ENCODE measurements at regions not wholly inside any gene's neighbourhood (a gene's known extent, or its start where the extent isn't known, plus 50 kb on each side); places are given as distances from the start of the nearest gene placed in this dataset.
A peak's percentile ranks its signal among the peaks of the same experiment; 100 is the strongest.

DNA sequence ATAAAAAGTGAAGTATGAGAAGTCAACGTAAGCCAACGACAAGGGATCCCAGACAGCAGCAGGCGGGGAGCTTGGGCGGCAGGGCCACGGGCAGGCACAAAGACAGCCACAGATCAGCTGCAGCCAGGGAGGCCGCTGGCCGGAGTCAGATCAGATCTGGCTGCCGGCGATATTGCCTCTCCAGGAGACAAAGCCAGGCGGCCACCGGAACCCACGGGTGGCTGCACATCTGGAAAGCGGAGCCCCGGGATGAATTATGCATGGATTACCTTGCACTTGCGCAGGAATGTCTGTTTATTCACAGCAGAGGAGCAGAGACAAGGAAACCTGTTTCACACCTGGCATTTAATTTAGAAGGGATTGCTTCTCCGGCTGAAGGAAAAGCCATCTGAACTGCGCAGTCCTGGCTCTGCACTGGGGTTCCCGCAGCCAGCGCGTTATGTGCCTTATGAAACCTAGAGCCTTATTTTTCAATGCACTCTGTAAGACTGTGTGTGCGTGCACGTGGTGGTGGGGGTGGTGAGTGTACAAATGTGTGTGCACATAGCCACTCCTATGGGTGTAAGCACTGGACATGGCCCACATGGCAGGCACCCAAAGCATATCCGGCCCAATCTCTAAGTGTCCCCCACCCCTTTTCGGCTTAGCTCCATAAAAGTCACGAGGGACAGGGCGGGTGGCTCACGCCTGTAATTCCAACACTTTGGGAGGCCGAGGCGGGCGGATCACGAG, 427.8 kb upstream of the MCTP2 start:
- Histone ChIP-seq H3K27ac (no peak overlapping the region), H3K4me2 (ENCODE audit: unreplicated experiment) (no peak overlapping the region), H3K9me3 (ENCODE audit: low read depth) (no peaks in the 10 kb centered on the region), H3K4me3 (no peak overlapping the region), H2AFZ (no peak overlapping the region), H3K27me3 (replicated peaks; ENCODE audit: insufficient read depth) (no peaks in the 10 kb centered on the region), H3K9me2 (ENCODE audit: insufficient read depth) (no peaks in the 10 kb centered on the region), H3F3A (ENCODE audit: insufficient read depth) (no peaks in the 10 kb centered on the region), H3K9ac (no peak overlapping the region), H3K36me3 (ENCODE audit: low read depth) (no peaks in the 10 kb centered on the region), H3K79me2 (ENCODE audit: insufficient read depth) (no peaks in the 10 kb centered on the region), H4K20me1 (ENCODE audit: insufficient read depth) (no peaks in the 10 kb centered on the region), H3K4me1 (ENCODE audit: insufficient read depth) (no peaks in the 10 kb centered on the region)
- no peak for TF ChIP-seq EZH2phosphoT487 (IDR thresholded peaks at IDR 0.05; ENCODE audit: insufficient read depth, low read depth)
- in situ Hi-C loops (cut with MboI) = no loop called here
- 33 to 43% methylated on average over 31 of the region's 31 CpGs for WGBS, 2 experiments (ENCODE audit: low coverage in 1 of 2, low lambda C conversion rate in 2 of 2, missing lambda C conversion rate in 2 of 2)
- DNase-seq = peak; percentile 3

DNA sequence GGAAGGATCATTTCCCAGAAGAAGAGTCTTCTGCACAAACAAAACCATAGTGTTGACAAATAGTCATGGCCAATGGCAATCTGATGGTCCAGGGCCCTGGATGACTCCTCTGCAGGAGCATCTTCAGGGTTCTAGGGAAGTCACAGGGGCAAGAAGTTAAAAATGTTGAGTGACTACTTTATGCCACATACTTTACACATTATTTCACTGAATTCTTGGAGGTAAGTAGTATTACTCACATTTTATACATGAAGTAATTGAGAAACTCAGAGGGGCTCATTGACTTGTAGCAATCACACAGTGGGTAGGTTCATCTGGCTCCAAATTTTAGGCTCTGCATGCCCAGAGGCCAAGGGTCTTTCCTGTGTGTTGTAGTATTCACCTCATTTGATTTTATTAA, 430.2 kb upstream of the MCTP2 start:
- DNase-seq = peak; percentile 26
- in situ Hi-C loops (cut with MboI) = no loop called here
- no peak overlapping the region for H2AFZ ChIP-seq

DNA sequence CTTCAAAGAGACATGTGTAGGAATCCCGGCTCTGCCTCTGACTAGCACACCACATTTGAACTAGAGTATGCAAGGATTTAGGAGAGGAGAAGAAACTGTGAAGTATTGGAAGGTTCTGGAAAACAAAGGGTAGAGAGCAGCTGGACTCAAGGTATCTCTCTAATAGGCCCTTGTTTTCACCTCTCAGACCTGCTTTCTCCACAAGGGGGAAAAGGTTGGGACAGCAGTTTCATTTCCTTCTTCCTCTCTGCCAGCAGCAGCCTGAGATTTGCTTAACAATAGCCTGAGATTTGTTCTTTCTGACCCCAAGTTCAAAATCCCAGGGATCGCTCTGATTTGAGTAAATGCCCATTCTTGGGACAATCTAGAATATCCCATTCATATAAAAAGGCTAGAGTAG, 430.6 kb upstream of the MCTP2 start:
- H3K9me2 ChIP-seq (ENCODE audit: insufficient read depth) = no peaks in the 10 kb centered on the region
- no peaks in the 10 kb centered on the region for H3K9me3 ChIP-seq (ENCODE audit: low read depth)
- H3F3A ChIP-seq (ENCODE audit: insufficient read depth) = no peaks in the 10 kb centered on the region
- no peaks in the 10 kb centered on the region for H3K36me3 ChIP-seq (ENCODE audit: low read depth)
- no peak overlapping the region for H2AFZ ChIP-seq
- no peak overlapping the region for H3K9ac ChIP-seq
- no peaks in the 10 kb centered on the region for H3K79me2 ChIP-seq (ENCODE audit: insufficient read depth)
- DNase-seq = no peak
- in situ Hi-C loops (cut with MboI) = no loop called here
- no peak overlapping the region for H3K27ac ChIP-seq
- 54 to 71% methylated on average over 2 of the region's 2 CpGs for whole genome bisulfite sequencing, 2 experiments (ENCODE audit: low coverage in 1 of 2, low lambda C conversion rate in 2 of 2, missing lambda C conversion rate in 2 of 2)
- H3K4me3 ChIP-seq = no peak overlapping the region
- H4K20me1 ChIP-seq (ENCODE audit: insufficient read depth) = no peaks in the 10 kb centered on the region
- no peaks in the 10 kb centered on the region for H3K4me1 ChIP-seq (ENCODE audit: insufficient read depth)
- no peaks in the 10 kb centered on the region for H3K27me3 ChIP-seq (replicated peaks; ENCODE audit: insufficient read depth)
- H3K4me2 ChIP-seq (ENCODE audit: unreplicated experiment) = no peak overlapping the region
- TF ChIP-seq EZH2phosphoT487 (IDR thresholded peaks at IDR 0.05; ENCODE audit: insufficient read depth, low read depth) = no peak
- TF ChIP-seq EZH2 (IDR thresholded peaks at IDR 0.05; ENCODE audit: insufficient read depth, poor library complexity, severe bottlenecking) = no peak

More for the DNA sequence above, 430.2 kb upstream of the MCTP2 start:
- Histone ChIP-seq H3K27me3 (replicated peaks; ENCODE audit: insufficient read depth) (no peaks in the 10 kb centered on the region), H3K27ac (no peak overlapping the region), H4K20me1 (ENCODE audit: insufficient read depth) (no peaks in the 10 kb centered on the region), H3K9me3 (ENCODE audit: low read depth) (no peaks in the 10 kb centered on the region), H3K4me2 (ENCODE audit: unreplicated experiment) (no peak overlapping the region), H3K9me2 (ENCODE audit: insufficient read depth) (no peaks in the 10 kb centered on the region), H3F3A (ENCODE audit: insufficient read depth) (no peaks in the 10 kb centered on the region), H3K4me3 (no peak overlapping the region), H3K9ac (no peak overlapping the region), H3K36me3 (ENCODE audit: low read depth) (no peaks in the 10 kb centered on the region), H3K4me1 (ENCODE audit: insufficient read depth) (no peaks in the 10 kb centered on the region), H3K79me2 (ENCODE audit: insufficient read depth) (no peaks in the 10 kb centered on the region)
- TF ChIP-seq EZH2 (IDR thresholded peaks at IDR 0.05; ENCODE audit: insufficient read depth, poor library complexity, severe bottlenecking) = no peak
- no peak for TF ChIP-seq EZH2phosphoT487 (IDR thresholded peaks at IDR 0.05; ENCODE audit: insufficient read depth, low read depth)

DNA sequence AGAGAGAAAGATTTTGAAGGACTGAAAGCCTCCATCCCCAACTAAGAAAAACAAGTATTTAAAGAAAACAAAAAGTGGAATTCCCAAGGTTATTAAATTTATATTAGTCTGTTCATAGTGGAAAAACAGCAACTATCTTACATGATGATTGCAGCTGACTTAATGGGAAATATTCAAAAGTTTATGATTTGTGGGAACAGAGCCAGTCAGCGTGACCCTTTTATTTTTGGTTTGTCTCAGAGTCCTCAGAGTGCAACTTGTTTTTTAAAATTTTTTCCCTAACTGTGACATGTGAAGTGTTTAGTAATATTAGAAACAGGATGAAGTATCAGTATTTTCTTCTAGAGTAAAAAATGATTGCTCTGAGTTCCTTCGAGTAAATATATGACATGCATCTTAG, 441.9 kb upstream of the MCTP2 start:
- Histone ChIP-seq H3K4me1 (ENCODE audit: insufficient read depth) (no peaks in the 10 kb centered on the region), H3K9ac (no peak overlapping the region), H4K20me1 (ENCODE audit: insufficient read depth) (no peaks in the 10 kb centered on the region), H3K9me2 (ENCODE audit: insufficient read depth) (no peaks in the 10 kb centered on the region), H3K4me2 (ENCODE audit: unreplicated experiment) (no peak overlapping the region), H2AFZ (no peak overlapping the region), H3K27me3 (replicated peaks; ENCODE audit: insufficient read depth) (no peaks in the 10 kb centered on the region), H3K36me3 (ENCODE audit: low read depth) (no peaks in the 10 kb centered on the region), H3K79me2 (ENCODE audit: insufficient read depth) (no peaks in the 10 kb centered on the region), H3K4me3 (no peak overlapping the region), H3F3A (ENCODE audit: insufficient read depth) (no peaks in the 10 kb centered on the region), H3K27ac (no peak overlapping the region), H3K9me3 (ENCODE audit: low read depth) (no peaks in the 10 kb centered on the region)
- DNase-seq = no peak
- in situ Hi-C loops (cut with MboI) = no loop called here
- 29 to 35% methylated on average over 2 of the region's 2 CpGs for WGBS, 2 experiments (ENCODE audit: low coverage in 1 of 2, low lambda C conversion rate in 2 of 2, missing lambda C conversion rate in 2 of 2)
- TF ChIP-seq EZH2phosphoT487 (IDR thresholded peaks at IDR 0.05; ENCODE audit: insufficient read depth, low read depth) (no peak), EZH2 (IDR thresholded peaks at IDR 0.05; ENCODE audit: insufficient read depth, poor library complexity, severe bottlenecking) (no peak)

DNA sequence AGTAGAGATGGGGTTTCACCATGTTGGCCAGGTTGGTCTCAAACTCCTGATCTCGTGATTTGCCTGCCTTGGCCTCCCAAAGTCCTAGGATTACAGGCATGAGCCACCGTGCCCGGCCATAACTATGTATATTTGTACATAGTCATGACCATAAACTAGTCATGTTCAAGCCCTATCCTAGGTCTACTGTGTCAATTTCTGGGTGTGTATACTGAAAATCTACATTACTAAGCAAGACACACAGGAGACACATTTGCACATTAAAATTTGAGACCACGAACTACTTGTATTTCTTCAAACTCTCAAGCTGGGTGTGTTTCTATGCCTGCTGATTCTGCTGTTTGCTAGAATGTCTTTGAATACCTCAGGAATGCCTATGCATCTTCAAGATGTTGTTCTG, 451.3 kb upstream of the MCTP2 start:
- no peak overlapping the region for H3K4me2 ChIP-seq (ENCODE audit: unreplicated experiment)
- DNase-seq = no peak
- no peak overlapping the region for H3K4me3 ChIP-seq
- H3K36me3 ChIP-seq (ENCODE audit: low read depth) = no peaks in the 10 kb centered on the region
- no peak overlapping the region for H2AFZ ChIP-seq
- H3K27me3 ChIP-seq (replicated peaks; ENCODE audit: insufficient read depth) = no peaks in the 10 kb centered on the region
- H3F3A ChIP-seq (ENCODE audit: insufficient read depth) = no peaks in the 10 kb centered on the region
- 34 to 36% methylated on average over 4 of the region's 4 CpGs for WGBS, 2 experiments (ENCODE audit: low coverage in 1 of 2, low lambda C conversion rate in 2 of 2, missing lambda C conversion rate in 2 of 2)
- H3K27ac ChIP-seq = no peak overlapping the region
- no peaks in the 10 kb centered on the region for H3K79me2 ChIP-seq (ENCODE audit: insufficient read depth)
- no peaks in the 10 kb centered on the region for H4K20me1 ChIP-seq (ENCODE audit: insufficient read depth)
- no peak for TF ChIP-seq EZH2phosphoT487 (IDR thresholded peaks at IDR 0.05; ENCODE audit: insufficient read depth, low read depth)
- no peak for TF ChIP-seq EZH2 (IDR thresholded peaks at IDR 0.05; ENCODE audit: insufficient read depth, poor library complexity, severe bottlenecking)
- H3K4me1 ChIP-seq (ENCODE audit: insufficient read depth) = no peaks in the 10 kb centered on the region
- H3K9me3 ChIP-seq (ENCODE audit: low read depth) = no peaks in the 10 kb centered on the region
- no peak overlapping the region for H3K9ac ChIP-seq
- in situ Hi-C loops (cut with MboI) = no loop called here
- H3K9me2 ChIP-seq (ENCODE audit: insufficient read depth) = no peaks in the 10 kb centered on the region
